GM10266 (cell line): ENCODE measurements at regions not wholly inside any gene's neighbourhood (a gene's known extent, or its start where the extent isn't known, plus 50 kb on each side); places are given as distances from the start of the nearest gene placed in this dataset.

Experiments
- DNase-seq: peaks from one replicate; pipeline ENCODE4 v3.0.0; 2012; ENCODE audit errors: extremely low spot score
- TF ChIP-seq, protein P1 (sequence below): IDR thresholded peaks from 2 replicates; pipeline ENCODE4 v1.5.1; 2012; ENCODE audit warnings: mild to moderate bottlenecking, low read depth; ENCODE audit not compliant: control insufficient read depth, insufficient read depth; ENCODE audit errors: missing control alignments

DNA sequence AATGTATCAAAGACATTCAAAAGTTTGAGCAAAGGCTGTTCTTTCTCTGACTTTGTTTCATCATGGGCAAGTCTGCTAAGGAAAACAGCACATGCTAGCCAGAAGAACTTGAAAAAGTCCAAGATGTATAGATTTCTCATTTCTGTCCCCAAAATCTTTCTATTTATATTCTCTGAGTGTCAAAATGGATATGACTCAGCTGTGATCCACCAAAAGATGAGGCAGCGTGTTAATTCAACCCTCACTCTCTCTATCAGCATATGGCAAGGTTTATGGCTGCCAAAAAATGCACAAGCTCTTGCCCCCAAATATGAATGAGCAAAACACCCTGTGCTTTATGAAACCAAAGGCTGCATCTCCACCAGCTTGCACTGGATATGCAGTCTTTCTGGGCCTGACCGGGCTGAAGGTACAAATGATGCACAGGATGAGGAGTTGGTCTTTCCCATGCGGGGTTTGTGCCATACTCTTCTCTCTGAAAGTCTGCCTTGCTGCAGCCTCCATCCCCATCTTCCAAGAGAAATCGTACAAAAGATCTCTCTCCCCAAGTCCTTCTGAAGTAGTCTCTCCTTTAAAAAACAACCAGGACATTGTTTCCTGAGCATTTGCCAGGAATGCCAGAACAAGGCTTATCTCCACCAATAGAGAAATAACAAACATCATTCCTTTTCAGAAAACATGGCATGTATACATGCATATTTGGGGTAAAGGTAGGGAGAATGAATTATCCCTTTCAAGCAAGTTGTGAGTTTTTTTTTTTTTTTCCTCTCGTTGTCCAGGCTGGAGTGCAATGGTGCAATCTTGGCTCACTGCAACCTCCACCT is 203.4 kb downstream of the TMX1 start:
- TF ChIP-seq, protein P1, sequence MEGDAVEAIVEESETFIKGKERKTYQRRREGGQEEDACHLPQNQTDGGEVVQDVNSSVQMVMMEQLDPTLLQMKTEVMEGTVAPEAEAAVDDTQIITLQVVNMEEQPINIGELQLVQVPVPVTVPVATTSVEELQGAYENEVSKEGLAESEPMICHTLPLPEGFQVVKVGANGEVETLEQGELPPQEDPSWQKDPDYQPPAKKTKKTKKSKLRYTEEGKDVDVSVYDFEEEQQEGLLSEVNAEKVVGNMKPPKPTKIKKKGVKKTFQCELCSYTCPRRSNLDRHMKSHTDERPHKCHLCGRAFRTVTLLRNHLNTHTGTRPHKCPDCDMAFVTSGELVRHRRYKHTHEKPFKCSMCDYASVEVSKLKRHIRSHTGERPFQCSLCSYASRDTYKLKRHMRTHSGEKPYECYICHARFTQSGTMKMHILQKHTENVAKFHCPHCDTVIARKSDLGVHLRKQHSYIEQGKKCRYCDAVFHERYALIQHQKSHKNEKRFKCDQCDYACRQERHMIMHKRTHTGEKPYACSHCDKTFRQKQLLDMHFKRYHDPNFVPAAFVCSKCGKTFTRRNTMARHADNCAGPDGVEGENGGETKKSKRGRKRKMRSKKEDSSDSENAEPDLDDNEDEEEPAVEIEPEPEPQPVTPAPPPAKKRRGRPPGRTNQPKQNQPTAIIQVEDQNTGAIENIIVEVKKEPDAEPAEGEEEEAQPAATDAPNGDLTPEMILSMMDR, result no peak

DNA sequence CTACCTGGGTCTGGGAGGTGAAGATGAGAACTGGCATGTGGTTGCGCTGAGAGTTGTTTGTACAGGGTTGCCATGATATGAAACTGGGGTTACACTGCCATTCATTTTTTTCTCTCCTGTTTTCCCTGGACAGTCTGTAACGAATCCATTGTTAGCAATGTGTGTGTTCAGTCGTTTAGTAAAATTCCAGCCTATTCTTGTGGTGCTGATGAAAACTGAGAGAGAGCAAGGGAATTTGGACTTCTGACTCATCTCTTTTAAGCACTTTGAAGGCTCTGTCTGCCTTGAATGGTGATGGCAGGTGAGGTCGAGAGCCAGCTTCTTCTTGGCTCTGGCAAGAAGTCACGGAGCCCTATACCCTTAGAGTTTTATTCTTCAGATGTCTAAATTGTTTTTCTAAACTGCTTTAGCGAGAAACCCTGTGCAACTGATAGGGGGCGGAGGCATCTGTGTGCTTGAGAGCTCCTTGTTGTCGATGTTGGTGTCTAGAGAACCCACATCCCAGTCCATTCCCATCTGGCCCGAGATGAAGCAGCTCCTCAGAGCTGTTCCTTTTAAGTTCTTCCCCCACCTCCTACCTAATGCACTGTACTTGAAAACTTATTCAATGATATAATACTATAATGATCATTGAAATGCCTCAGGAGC is 204.4 kb downstream of the TMX1 start:
- TF ChIP-seq, protein P1, result no peak

More for the DNA sequence above, 203.4 kb downstream of the TMX1 start:
- DNase-seq, result no peak

GRCh38 chr14:51445001-51445390 is 204.9 kb downstream of the TMX1 start:
- DNase-seq, result no peak
- TF ChIP-seq, protein P1, result no peak

More for the DNA sequence above, 204.4 kb downstream of the TMX1 start:
- DNase-seq, result no peak

DNA sequence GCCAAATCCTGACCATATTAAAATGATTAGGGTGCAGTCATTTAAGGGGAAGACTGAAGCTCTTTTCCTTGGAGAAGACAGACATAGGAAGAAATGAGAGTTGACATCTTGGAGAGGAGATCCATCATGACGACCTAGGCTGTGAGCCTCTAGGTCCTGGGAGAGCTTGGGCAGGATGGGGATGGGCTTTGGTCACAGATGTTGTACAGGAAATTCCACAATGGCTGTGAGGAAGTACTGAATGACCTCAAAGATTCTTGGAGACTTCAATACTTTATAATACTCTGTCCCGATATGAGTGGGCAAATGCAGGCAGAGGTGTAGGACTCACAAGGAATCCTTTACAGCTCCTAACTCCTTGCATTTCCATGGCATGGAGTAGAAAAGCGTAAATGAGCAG is 204.9 kb upstream of the FRMD6 start:
- TF ChIP-seq, protein P1, result no peak
- no peak for DNase-seq

- TF ChIP-seq, protein P1, result no peak
- DNase-seq, result no peak
Observed at GRCh38 chr14:51447411-51447810, 204.3 kb upstream of the FRMD6 start.

DNA sequence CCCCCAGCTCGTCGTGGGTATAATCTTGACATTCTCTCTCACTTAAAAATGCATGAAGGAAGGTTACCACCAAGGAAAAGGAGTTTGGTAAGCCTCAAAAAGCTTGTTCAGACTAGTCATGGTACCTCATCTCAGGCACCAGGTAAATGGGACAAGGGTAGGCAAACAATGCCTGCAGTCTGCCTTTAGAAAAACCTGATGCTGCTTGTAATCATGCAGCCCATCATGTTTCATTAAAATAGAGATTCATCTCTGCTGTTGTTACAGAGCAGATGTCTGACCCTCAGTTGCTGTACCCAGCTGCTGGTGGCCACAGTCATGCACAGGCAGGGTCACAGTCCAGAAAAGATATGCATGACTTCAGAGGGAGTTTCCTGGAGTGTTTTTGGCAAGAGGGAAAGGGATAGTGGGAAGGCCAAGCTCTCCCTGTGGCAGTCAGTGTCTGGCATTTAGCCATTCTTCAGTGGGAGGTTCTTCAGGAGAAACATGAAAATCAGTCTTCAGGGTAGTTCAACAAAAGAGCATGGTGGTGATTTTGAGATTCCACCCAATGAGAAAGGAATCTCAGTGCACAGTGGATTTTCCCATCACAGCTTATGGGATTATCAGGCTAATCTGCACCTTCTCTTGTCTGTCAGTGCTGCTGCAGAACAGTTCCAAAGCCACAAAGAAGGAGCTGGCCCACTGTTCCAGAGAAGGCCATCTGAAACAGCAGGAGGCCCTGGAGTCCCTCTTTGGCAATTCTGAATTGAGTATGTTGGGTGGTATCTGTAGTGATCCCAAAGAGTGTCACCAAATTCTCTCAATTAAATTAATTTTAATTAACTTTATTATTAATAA is 202.7 kb upstream of the FRMD6 start:
- TF ChIP-seq, protein P1, result no peak
- DNase-seq, result no peak
